Fibroblast of the aortic adventitia (primary cell): ENCODE measurements at regions not wholly inside any gene's neighbourhood (a gene's known extent, or its start where the extent isn't known, plus 50 kb on each side); places are given as distances from the start of the nearest gene placed in this dataset.
A peak's percentile ranks its signal among the peaks of the same experiment; 100 is the strongest.

Experiments used
- DNase-seq: peaks from one replicate; pipeline ENCODE4 v3.0.0-alpha.2; 2010; ENCODE audit warnings: low read depth
- H3K4me3 ChIP-seq: 2 replicates; pipeline ENCODE4 v1.5.1; 2011; ENCODE audit warnings: low read depth, mild to moderate bottlenecking, control low read depth, low read length, moderate library complexity
- CTCF ChIP-seq: IDR thresholded peaks from 2 replicates; pipeline ENCODE4 v1.5.1; 2011; ENCODE audit warnings: mild to moderate bottlenecking, low read length, control low read depth, inconsistent platforms; ENCODE audit not compliant: insufficient read depth

- TF ChIP-seq CTCF = no peak
- DNase-seq = no peak
- no peak overlapping the region for H3K4me3 ChIP-seq
Measured at GRCh38 chr6:24987446-24988115, 51.8 kb upstream of the RIPOR2 start.

- no peak overlapping the region for H3K4me3 ChIP-seq
- no peak for DNase-seq
- TF ChIP-seq CTCF = no peak
Measured at GRCh38 chr6:24988562-24988961, 52.8 kb upstream of the RIPOR2 start.

- TF ChIP-seq CTCF = no peak
- H3K4me3 ChIP-seq = no peak overlapping the region
- DNase-seq = peak; percentile 39
Measured at GRCh38 chr6:24990236-24990845, 54.6 kb upstream of the RIPOR2 start.

- no peak for DNase-seq
- TF ChIP-seq CTCF = no peak
Measured at GRCh38 chr6:24990944-24991809, 55.4 kb upstream of the RIPOR2 start.

GRCh38 chr6:24991810-24992467, 56.2 kb upstream of the RIPOR2 start:
- peak; percentile 43 for DNase-seq
- peak; percentile 61 for TF ChIP-seq CTCF

More at GRCh38 chr6:24990944-24991809, 55.4 kb upstream of the RIPOR2 start:
- no peak overlapping the region for H3K4me3 ChIP-seq

GRCh38 chr6:24994812-24995211, 59.1 kb upstream of the RIPOR2 start:
- DNase-seq = no peak
- H3K4me3 ChIP-seq = no peak overlapping the region
- TF ChIP-seq CTCF = no peak

More at GRCh38 chr6:24991810-24992467, 56.2 kb upstream of the RIPOR2 start:
- H3K4me3 ChIP-seq = no peak overlapping the region
